ENCODE measurements at regions not wholly inside any gene's neighbourhood (a gene's known extent, or its start where the extent isn't known, plus 50 kb on each side); places are given as distances from the start of the nearest gene placed in this dataset.

- Histone ChIP-seq H3K27ac (ENCODE audit: low read depth in 2 of 2, low read length in 2 of 2) (no peak overlapping the region), H3K4me3 (ENCODE audit: low read length in 2 of 2) (no peak overlapping the region), H3K36me3 (ENCODE audit: control insufficient read depth in 2 of 2, insufficient read depth in 2 of 2, low read length in 2 of 2) (no peaks in the 10 kb centered on the region), H3K9me3 (ENCODE audit: control insufficient read depth in 2 of 2, low read length in 2 of 2) (no peaks in the 10 kb centered on the region), H3K27me3 (ENCODE audit: control insufficient read depth in 2 of 2, insufficient read depth in 2 of 2, low read length in 2 of 2) (no peaks in the 10 kb centered on the region), H3K4me1 (ENCODE audit: control insufficient read depth in 2 of 2, insufficient read depth in 2 of 2, low read length in 2 of 2) (no peaks in the 10 kb centered on the region), H3K9ac (ENCODE audit: low read depth in 1 of 2, low read length in 2 of 2) (no peak overlapping the region)
Measured at GRCh38 chr7:35355911-35356310, 102.0 kb upstream of the TBX20 start.

DNA sequence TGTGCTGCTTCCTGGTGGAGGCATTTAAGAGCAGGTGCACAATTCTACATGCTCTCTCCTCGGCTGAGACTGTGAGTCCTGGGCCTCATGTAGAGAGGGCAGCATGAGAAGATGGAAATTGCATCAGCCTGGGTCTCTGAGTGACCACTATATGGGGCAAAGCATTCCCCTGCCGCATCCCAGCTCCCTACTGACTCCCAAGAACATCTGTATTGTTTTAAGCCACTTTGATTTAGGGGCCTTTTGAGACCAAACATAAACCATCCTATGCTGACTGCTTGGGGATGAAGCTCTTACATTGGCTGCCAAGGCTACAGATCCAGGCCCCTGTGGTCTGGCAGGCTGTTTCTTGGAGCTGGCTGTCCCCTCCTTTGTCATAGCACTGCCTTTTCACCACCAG, 101.3 kb upstream of the TBX20 start:
- H3K4me3 ChIP-seq (ENCODE audit: low read length in 2 of 2): no peak overlapping the region
- no peaks in the 10 kb centered on the region for H3K36me3 ChIP-seq (ENCODE audit: control insufficient read depth in 2 of 2, insufficient read depth in 2 of 2, low read length in 2 of 2)
- no peak overlapping the region for H3K27ac ChIP-seq (ENCODE audit: low read depth in 2 of 2, low read length in 2 of 2)
- no peaks in the 10 kb centered on the region for H3K9me3 ChIP-seq (ENCODE audit: control insufficient read depth in 2 of 2, low read length in 2 of 2)
- H3K27me3 ChIP-seq (ENCODE audit: control insufficient read depth in 2 of 2, insufficient read depth in 2 of 2, low read length in 2 of 2): no peaks in the 10 kb centered on the region
- no peak overlapping the region for H3K9ac ChIP-seq (ENCODE audit: low read depth in 1 of 2, low read length in 2 of 2)
- no peaks in the 10 kb centered on the region for H3K4me1 ChIP-seq (ENCODE audit: control insufficient read depth in 2 of 2, insufficient read depth in 2 of 2, low read length in 2 of 2)

GRCh38 chr7:35353481-35353880, 99.6 kb upstream of the TBX20 start:
- no peak overlapping the region for H3K9ac ChIP-seq (ENCODE audit: low read depth in 1 of 2, low read length in 2 of 2)
- H3K4me1 ChIP-seq (ENCODE audit: control insufficient read depth in 2 of 2, insufficient read depth in 2 of 2, low read length in 2 of 2): no peaks in the 10 kb centered on the region
- H3K9me3 ChIP-seq (ENCODE audit: control insufficient read depth in 2 of 2, low read length in 2 of 2): no peaks in the 10 kb centered on the region
- H3K4me3 ChIP-seq (ENCODE audit: low read length in 2 of 2): no peak overlapping the region
- no peaks in the 10 kb centered on the region for H3K27me3 ChIP-seq (ENCODE audit: control insufficient read depth in 2 of 2, insufficient read depth in 2 of 2, low read length in 2 of 2)
- no peaks in the 10 kb centered on the region for H3K36me3 ChIP-seq (ENCODE audit: control insufficient read depth in 2 of 2, insufficient read depth in 2 of 2, low read length in 2 of 2)
- H3K27ac ChIP-seq (ENCODE audit: low read depth in 2 of 2, low read length in 2 of 2): no peak overlapping the region

- no peaks in the 10 kb centered on the region for H3K4me1 ChIP-seq (ENCODE audit: control insufficient read depth in 2 of 2, insufficient read depth in 2 of 2, low read length in 2 of 2)
- H3K4me3 ChIP-seq (ENCODE audit: low read length in 2 of 2): no peak overlapping the region
- H3K27me3 ChIP-seq (ENCODE audit: control insufficient read depth in 2 of 2, insufficient read depth in 2 of 2, low read length in 2 of 2): no peaks in the 10 kb centered on the region
- no peak overlapping the region for H3K27ac ChIP-seq (ENCODE audit: low read depth in 2 of 2, low read length in 2 of 2)
- no peaks in the 10 kb centered on the region for H3K9me3 ChIP-seq (ENCODE audit: control insufficient read depth in 2 of 2, low read length in 2 of 2)
- no peak overlapping the region for H3K9ac ChIP-seq (ENCODE audit: low read depth in 1 of 2, low read length in 2 of 2)
- no peaks in the 10 kb centered on the region for H3K36me3 ChIP-seq (ENCODE audit: control insufficient read depth in 2 of 2, insufficient read depth in 2 of 2, low read length in 2 of 2)
Measured at GRCh38 chr7:35351466-35351865, 97.6 kb upstream of the TBX20 start.

GRCh38 chr7:35348611-35349400, 94.9 kb upstream of the TBX20 start:
- H3K36me3 ChIP-seq (ENCODE audit: control insufficient read depth in 2 of 2, insufficient read depth in 2 of 2, low read length in 2 of 2): no peaks in the 10 kb centered on the region
- no peak overlapping the region for H3K9ac ChIP-seq (ENCODE audit: low read depth in 1 of 2, low read length in 2 of 2)
- no peak overlapping the region for H3K4me3 ChIP-seq (ENCODE audit: low read length in 2 of 2)
- H3K27me3 ChIP-seq (ENCODE audit: control insufficient read depth in 2 of 2, insufficient read depth in 2 of 2, low read length in 2 of 2): no peaks in the 10 kb centered on the region
- no peak overlapping the region for H3K27ac ChIP-seq (ENCODE audit: low read depth in 2 of 2, low read length in 2 of 2)
- H3K4me1 ChIP-seq (ENCODE audit: control insufficient read depth in 2 of 2, insufficient read depth in 2 of 2, low read length in 2 of 2): no peaks in the 10 kb centered on the region
- H3K9me3 ChIP-seq (ENCODE audit: control insufficient read depth in 2 of 2, low read length in 2 of 2): no peaks in the 10 kb centered on the region

- Histone ChIP-seq H3K27me3 (ENCODE audit: control insufficient read depth in 2 of 2, insufficient read depth in 2 of 2, low read length in 2 of 2) (no peaks in the 10 kb centered on the region), H3K27ac (ENCODE audit: low read depth in 2 of 2, low read length in 2 of 2) (no peak overlapping the region), H3K9me3 (ENCODE audit: control insufficient read depth in 2 of 2, low read length in 2 of 2) (no peaks in the 10 kb centered on the region), H3K4me1 (ENCODE audit: control insufficient read depth in 2 of 2, insufficient read depth in 2 of 2, low read length in 2 of 2) (no peaks in the 10 kb centered on the region), H3K9ac (ENCODE audit: low read depth in 1 of 2, low read length in 2 of 2) (no peak overlapping the region), H3K36me3 (ENCODE audit: control insufficient read depth in 2 of 2, insufficient read depth in 2 of 2, low read length in 2 of 2) (no peaks in the 10 kb centered on the region), H3K4me3 (ENCODE audit: low read length in 2 of 2) (no peak overlapping the region)
Measured at GRCh38 chr7:35342786-35343185, 88.9 kb upstream of the TBX20 start.

DNA sequence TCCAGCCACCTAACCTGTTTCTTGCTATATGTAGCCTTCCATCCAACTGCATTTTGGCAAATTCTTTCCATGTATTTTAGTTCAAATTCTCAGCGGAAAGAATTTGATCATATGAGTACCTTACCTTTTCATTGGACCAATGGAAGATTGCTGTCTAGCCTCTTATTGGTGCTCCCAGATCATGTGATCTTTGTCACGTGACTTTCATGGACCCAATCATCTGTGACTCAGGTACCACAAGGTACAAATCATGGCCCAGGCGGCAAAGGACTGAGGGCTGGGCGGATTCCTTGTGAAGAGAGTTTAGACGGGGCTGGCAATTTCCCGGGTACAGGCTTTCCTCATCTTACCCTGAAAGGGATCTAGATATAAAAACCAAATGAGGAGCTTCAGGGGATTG, 85.9 kb upstream of the TBX20 start:
- no peak overlapping the region for H3K27ac ChIP-seq (ENCODE audit: low read depth in 2 of 2, low read length in 2 of 2)
- H3K36me3 ChIP-seq (ENCODE audit: control insufficient read depth in 2 of 2, insufficient read depth in 2 of 2, low read length in 2 of 2): no peaks in the 10 kb centered on the region
- H3K27me3 ChIP-seq (ENCODE audit: control insufficient read depth in 2 of 2, insufficient read depth in 2 of 2, low read length in 2 of 2): no peaks in the 10 kb centered on the region
- H3K4me1 ChIP-seq (ENCODE audit: control insufficient read depth in 2 of 2, insufficient read depth in 2 of 2, low read length in 2 of 2): no peaks in the 10 kb centered on the region
- no peak overlapping the region for H3K4me3 ChIP-seq (ENCODE audit: low read length in 2 of 2)
- no peaks in the 10 kb centered on the region for H3K9me3 ChIP-seq (ENCODE audit: control insufficient read depth in 2 of 2, low read length in 2 of 2)
- H3K9ac ChIP-seq (ENCODE audit: low read depth in 1 of 2, low read length in 2 of 2): no peak overlapping the region

GRCh38 chr7:35336444-35336843, 82.5 kb upstream of the TBX20 start:
- no peaks in the 10 kb centered on the region for H3K36me3 ChIP-seq (ENCODE audit: control insufficient read depth in 2 of 2, insufficient read depth in 2 of 2, low read length in 2 of 2)
- no peaks in the 10 kb centered on the region for H3K9me3 ChIP-seq (ENCODE audit: control insufficient read depth in 2 of 2, low read length in 2 of 2)
- no peak overlapping the region for H3K9ac ChIP-seq (ENCODE audit: low read depth in 1 of 2, low read length in 2 of 2)
- H3K4me1 ChIP-seq (ENCODE audit: control insufficient read depth in 2 of 2, insufficient read depth in 2 of 2, low read length in 2 of 2): no peaks in the 10 kb centered on the region
- H3K27me3 ChIP-seq (ENCODE audit: control insufficient read depth in 2 of 2, insufficient read depth in 2 of 2, low read length in 2 of 2): no peaks in the 10 kb centered on the region
- no peak overlapping the region for H3K27ac ChIP-seq (ENCODE audit: low read depth in 2 of 2, low read length in 2 of 2)
- H3K4me3 ChIP-seq (ENCODE audit: low read length in 2 of 2): no peak overlapping the region

DNA sequence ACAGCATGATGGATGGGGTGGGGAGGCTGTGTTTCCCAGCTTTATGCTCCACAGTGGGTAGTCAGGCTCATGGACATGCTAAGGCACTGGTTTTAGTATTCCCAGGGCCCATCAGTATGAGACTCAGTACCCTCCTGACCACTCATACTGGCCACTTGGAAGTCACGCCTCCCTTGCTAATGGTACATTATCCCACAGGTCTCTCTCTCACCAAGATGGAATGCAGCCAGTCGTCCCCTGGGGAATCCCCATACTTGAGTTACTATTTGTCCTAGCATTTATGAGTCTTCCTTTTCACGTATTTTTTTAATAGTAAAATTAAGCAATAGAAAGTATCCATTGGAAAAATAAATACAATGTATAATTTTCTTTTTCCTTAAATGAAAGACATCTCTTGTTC, 80.6 kb upstream of the TBX20 start:
- no peaks in the 10 kb centered on the region for H3K27me3 ChIP-seq (ENCODE audit: control insufficient read depth in 2 of 2, insufficient read depth in 2 of 2, low read length in 2 of 2)
- no peaks in the 10 kb centered on the region for H3K9me3 ChIP-seq (ENCODE audit: control insufficient read depth in 2 of 2, low read length in 2 of 2)
- H3K36me3 ChIP-seq (ENCODE audit: control insufficient read depth in 2 of 2, insufficient read depth in 2 of 2, low read length in 2 of 2): no peaks in the 10 kb centered on the region
- H3K27ac ChIP-seq (ENCODE audit: low read depth in 2 of 2, low read length in 2 of 2): no peak overlapping the region
- no peak overlapping the region for H3K4me3 ChIP-seq (ENCODE audit: low read length in 2 of 2)
- H3K9ac ChIP-seq (ENCODE audit: low read depth in 1 of 2, low read length in 2 of 2): no peak overlapping the region
- no peaks in the 10 kb centered on the region for H3K4me1 ChIP-seq (ENCODE audit: control insufficient read depth in 2 of 2, insufficient read depth in 2 of 2, low read length in 2 of 2)

GRCh38 chr7:35333265-35333664, 79.4 kb upstream of the TBX20 start:
- Histone ChIP-seq H3K9ac (ENCODE audit: low read depth in 1 of 2, low read length in 2 of 2) (no peak overlapping the region), H3K4me1 (ENCODE audit: control insufficient read depth in 2 of 2, insufficient read depth in 2 of 2, low read length in 2 of 2) (no peaks in the 10 kb centered on the region), H3K36me3 (ENCODE audit: control insufficient read depth in 2 of 2, insufficient read depth in 2 of 2, low read length in 2 of 2) (no peaks in the 10 kb centered on the region), H3K4me3 (ENCODE audit: low read length in 2 of 2) (no peak overlapping the region), H3K27ac (ENCODE audit: low read depth in 2 of 2, low read length in 2 of 2) (no peak overlapping the region), H3K9me3 (ENCODE audit: control insufficient read depth in 2 of 2, low read length in 2 of 2) (no peaks in the 10 kb centered on the region), H3K27me3 (ENCODE audit: control insufficient read depth in 2 of 2, insufficient read depth in 2 of 2, low read length in 2 of 2) (no peaks in the 10 kb centered on the region)

Data from mucosa of rectum (tissue), 2 donors.